Suprapubic skin (tissue), 4 donors: ENCODE measurements at regions not wholly inside any gene's neighbourhood (a gene's known extent, or its start where the extent isn't known, plus 50 kb on each side); places are given as distances from the start of the nearest gene placed in this dataset.

Source experiments
- DNase-seq, 2 donors: peaks; one replicate each; pipeline ENCODE4 v3.0.0-alpha.2; 2019; ENCODE audit warnings: low spot score in 2 of 2
- H3K27ac ChIP-seq: fragments of 200-600 bp; sonication (generic); one replicate; pipeline ENCODE4 v1.5.1; 2019
- H3K27me3 ChIP-seq: fragments of 200-600 bp; sonication (generic); one replicate; pipeline ENCODE4 v1.5.1; 2019
- H3K36me3 ChIP-seq: fragments of 200-600 bp; sonication (generic); one replicate; pipeline ENCODE4 v1.5.1; 2019
- H3K4me1 ChIP-seq: fragments of 200-600 bp; sonication (generic); one replicate; pipeline ENCODE4 v1.5.1; 2019
- H3K4me3 ChIP-seq: fragments of 200-600 bp; sonication (generic); one replicate; pipeline ENCODE4 v1.5.1; 2019; ENCODE audit warnings: mild to moderate bottlenecking
- H3K9me3 ChIP-seq: fragments of 200-600 bp; sonication (generic); one replicate; pipeline ENCODE4 v1.5.1; 2019
- CTCF ChIP-seq, 2 donors: fragments of 200-600 bp in 1 of 2; fragments of 450-650 bp in 1 of 2; sonication (generic) in 1 of 2; IDR thresholded peaks; one replicate each; pipeline ENCODE4 v1.5.1; 2016 to 2019; ENCODE audit warnings: antibody characterized with exemption in 2 of 2, mild to moderate bottlenecking in 1 of 2, moderate library complexity in 1 of 2
- EP300 ChIP-seq: sonication (generic); formaldehyde crosslinking; IDR thresholded peaks from one replicate; pipeline ENCODE4 v1.6.1; 2017; ENCODE audit warnings: antibody characterized with exemption
- POLR2A ChIP-seq, 2 donors: fragments of 450-650 bp; IDR thresholded peaks; one replicate each; pipeline ENCODE4 v1.6.1; 2017; ENCODE audit warnings: antibody characterized with exemption in 2 of 2, mild to moderate bottlenecking in 2 of 2, moderate library complexity in 2 of 2
- POLR2AphosphoS5 ChIP-seq, 3 donors: sonication (generic); formaldehyde crosslinking; IDR thresholded peaks; one replicate each; pipeline ENCODE4 v1.6.1; 2017; ENCODE audit warnings: antibody characterized with exemption in 3 of 3
- WGBS: methylation state at CpG from one replicate; pipeline ENCODE4 v1.1.5; 2018; 5-methylcytosine and 5-hydroxymethylcytosine counted together

- DNase-seq = no peak
- H3K4me3 ChIP-seq = no peak overlapping the region
- H3K9me3 ChIP-seq = no peaks in the 10 kb centered on the region
- peak overlapping the region; percentile 80 for H3K27ac ChIP-seq
- 57% methylated on average over 1 of the region's 1 CpG for WGBS
- TF ChIP-seq CTCF (IDR thresholded peaks at IDR 0.05) = no peak
- no peak for TF ChIP-seq POLR2A (IDR thresholded peaks at IDR 0.05)
- TF ChIP-seq POLR2AphosphoS5 (IDR thresholded peaks at IDR 0.05) = no peak
- TF ChIP-seq EP300 = no peak
- no peaks in the 10 kb centered on the region for H3K27me3 ChIP-seq
- no peaks in the 10 kb centered on the region for H3K36me3 ChIP-seq
- H3K4me1 ChIP-seq = peaks cover 13% of the 10 kb centered on the region
These were observed 175.9 kb downstream of the CCDC71L start for GRCh38 chr7:106485031-106485551.

- no peaks in the 10 kb centered on the region for H3K36me3 ChIP-seq
- peak in 1 of 2 donors; percentile 65 for DNase-seq
- H3K9me3 ChIP-seq = no peaks in the 10 kb centered on the region
- H3K4me3 ChIP-seq = no peak overlapping the region
- peaks cover 13% of the 10 kb centered on the region for H3K4me1 ChIP-seq
- H3K27ac ChIP-seq = peak overlapping the region; percentile 80
- H3K27me3 ChIP-seq = no peaks in the 10 kb centered on the region
- TF ChIP-seq POLR2A (IDR thresholded peaks at IDR 0.05) = no peak
- no peak for TF ChIP-seq EP300
- no peak for TF ChIP-seq CTCF (IDR thresholded peaks at IDR 0.05)
- TF ChIP-seq POLR2AphosphoS5 (IDR thresholded peaks at IDR 0.05) = peak in 1 of 3 donors; percentile 12
- 32% methylated on average over 1 of the region's 1 CpG for WGBS
These were observed 176.4 kb downstream of the CCDC71L start for GRCh38 chr7:106484562-106484961.

- Histone ChIP-seq H3K27me3 (no peaks in the 10 kb centered on the region), H3K9me3 (no peaks in the 10 kb centered on the region), H3K36me3 (no peaks in the 10 kb centered on the region), H3K27ac (no peak overlapping the region), H3K4me1 (peaks cover 13% of the 10 kb centered on the region), H3K4me3 (no peak overlapping the region)
- no peak for DNase-seq
- TF ChIP-seq EP300 (no peak), CTCF (IDR thresholded peaks at IDR 0.05) (no peak), POLR2AphosphoS5 (IDR thresholded peaks at IDR 0.05) (no peak), POLR2A (IDR thresholded peaks at IDR 0.05) (no peak)
- WGBS = 95% methylated on average over 4 of the region's 4 CpGs
These were observed 178.9 kb downstream of the CCDC71L start for GRCh38 chr7:106482091-106482490.

GRCh38 chr7:106480616-106481031 lies 180.3 kb downstream of the CCDC71L start:
- DNase-seq = no peak
- no peaks in the 10 kb centered on the region for H3K36me3 ChIP-seq
- no peaks in the 10 kb centered on the region for H3K27me3 ChIP-seq
- H3K27ac ChIP-seq = no peak overlapping the region
- no peak overlapping the region for H3K4me3 ChIP-seq
- H3K9me3 ChIP-seq = no peaks in the 10 kb centered on the region
- TF ChIP-seq POLR2A (IDR thresholded peaks at IDR 0.05) = no peak
- no peak for TF ChIP-seq EP300
- TF ChIP-seq CTCF (IDR thresholded peaks at IDR 0.05) = no peak
- no peak for TF ChIP-seq POLR2AphosphoS5 (IDR thresholded peaks at IDR 0.05)
- 25% methylated on average over 3 of the region's 3 CpGs for whole genome bisulfite sequencing
- H3K4me1 ChIP-seq = peaks cover 11% of the 10 kb centered on the region

- Histone ChIP-seq H3K9me3 (no peaks in the 10 kb centered on the region), H3K27me3 (no peaks in the 10 kb centered on the region), H3K4me1 (peaks cover 8% of the 10 kb centered on the region), H3K36me3 (no peaks in the 10 kb centered on the region), H3K4me3 (no peak overlapping the region), H3K27ac (no peak overlapping the region)
- TF ChIP-seq POLR2A (IDR thresholded peaks at IDR 0.05) (no peak), CTCF (IDR thresholded peaks at IDR 0.05) (no peak), POLR2AphosphoS5 (IDR thresholded peaks at IDR 0.05) (no peak)
- WGBS = 55% methylated on average over 1 of the region's 1 CpG
- DNase-seq = no peak
These were observed 180.8 kb downstream of the CCDC71L start for GRCh38 chr7:106480161-106480579.
